ENCODE measurements at regions not wholly inside any gene's neighbourhood (a gene's known extent, or its start where the extent isn't known, plus 50 kb on each side); places are given as distances from the start of the nearest gene placed in this dataset.

DNA sequence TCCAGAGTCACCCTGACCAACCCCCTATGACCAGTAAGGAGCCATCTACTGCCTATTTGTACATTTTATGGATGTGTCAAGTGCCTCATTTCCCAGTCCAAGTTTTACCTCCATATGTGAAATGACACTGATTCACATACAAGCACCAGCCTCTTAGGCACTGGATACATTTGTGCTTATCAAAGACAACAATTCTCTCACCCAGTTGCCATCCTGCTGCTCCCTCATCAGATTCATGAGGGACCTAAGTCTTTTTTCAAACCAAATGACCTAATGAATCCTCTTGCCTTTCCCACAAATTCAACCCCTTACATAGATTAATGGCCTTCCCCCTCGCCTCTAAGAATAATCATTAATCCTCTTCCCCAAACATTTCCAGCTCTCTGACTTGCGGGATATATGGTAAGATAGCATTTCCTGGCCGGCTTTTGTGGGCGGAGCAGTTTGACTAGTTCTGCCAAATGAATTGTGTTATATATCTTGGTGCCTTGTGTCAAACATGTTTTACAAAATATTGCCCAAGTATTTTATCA is 233.9 kb downstream of the ARAP2 start:
- no peaks in the 10 kb centered on the region for H3K27me3 ChIP-seq (ENCODE audit: insufficient read depth, low read length, poor library complexity, severe bottlenecking)
- H3K36me3 ChIP-seq (ENCODE audit: insufficient read depth, low read length), result no peaks in the 10 kb centered on the region
- no peaks in the 10 kb centered on the region for H3F3A ChIP-seq (ENCODE audit: low read depth)
- no peak for TF ChIP-seq EZH2phosphoT487 (IDR thresholded peaks at IDR 0.05; ENCODE audit: borderline replicate concordance)
- TF ChIP-seq, protein P1, sequence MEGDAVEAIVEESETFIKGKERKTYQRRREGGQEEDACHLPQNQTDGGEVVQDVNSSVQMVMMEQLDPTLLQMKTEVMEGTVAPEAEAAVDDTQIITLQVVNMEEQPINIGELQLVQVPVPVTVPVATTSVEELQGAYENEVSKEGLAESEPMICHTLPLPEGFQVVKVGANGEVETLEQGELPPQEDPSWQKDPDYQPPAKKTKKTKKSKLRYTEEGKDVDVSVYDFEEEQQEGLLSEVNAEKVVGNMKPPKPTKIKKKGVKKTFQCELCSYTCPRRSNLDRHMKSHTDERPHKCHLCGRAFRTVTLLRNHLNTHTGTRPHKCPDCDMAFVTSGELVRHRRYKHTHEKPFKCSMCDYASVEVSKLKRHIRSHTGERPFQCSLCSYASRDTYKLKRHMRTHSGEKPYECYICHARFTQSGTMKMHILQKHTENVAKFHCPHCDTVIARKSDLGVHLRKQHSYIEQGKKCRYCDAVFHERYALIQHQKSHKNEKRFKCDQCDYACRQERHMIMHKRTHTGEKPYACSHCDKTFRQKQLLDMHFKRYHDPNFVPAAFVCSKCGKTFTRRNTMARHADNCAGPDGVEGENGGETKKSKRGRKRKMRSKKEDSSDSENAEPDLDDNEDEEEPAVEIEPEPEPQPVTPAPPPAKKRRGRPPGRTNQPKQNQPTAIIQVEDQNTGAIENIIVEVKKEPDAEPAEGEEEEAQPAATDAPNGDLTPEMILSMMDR (conservative IDR thresholded peaks at IDR 0.05; ENCODE audit: low read length), result no peak
- no peak overlapping the region for H2AFZ ChIP-seq (ENCODE audit: low read length)
- no peak overlapping the region for H3K9ac ChIP-seq (ENCODE audit: low read depth, low read length, poor library complexity, severe bottlenecking)
- no peaks in the 10 kb centered on the region for H3K4me1 ChIP-seq (ENCODE audit: insufficient read depth, low read length, poor library complexity, severe bottlenecking)
- no peak overlapping the region for H3K4me2 ChIP-seq (ENCODE audit: low read depth, low read length, poor library complexity, severe bottlenecking)
- no peak overlapping the region for H3K4me3 ChIP-seq (ENCODE audit: low read length, poor library complexity, severe bottlenecking)
- no peaks in the 10 kb centered on the region for H3K9me2 ChIP-seq (replicated peaks; ENCODE audit: low read depth, low read length)
- H4K20me1 ChIP-seq (ENCODE audit: insufficient read depth, low read length, poor library complexity, severe bottlenecking), result no peaks in the 10 kb centered on the region
- H3K9me3 ChIP-seq (ENCODE audit: insufficient read depth, low read depth, low read length), result no peaks in the 10 kb centered on the region
- no peaks in the 10 kb centered on the region for H3K79me2 ChIP-seq (ENCODE audit: insufficient read depth, low read length)

DNA sequence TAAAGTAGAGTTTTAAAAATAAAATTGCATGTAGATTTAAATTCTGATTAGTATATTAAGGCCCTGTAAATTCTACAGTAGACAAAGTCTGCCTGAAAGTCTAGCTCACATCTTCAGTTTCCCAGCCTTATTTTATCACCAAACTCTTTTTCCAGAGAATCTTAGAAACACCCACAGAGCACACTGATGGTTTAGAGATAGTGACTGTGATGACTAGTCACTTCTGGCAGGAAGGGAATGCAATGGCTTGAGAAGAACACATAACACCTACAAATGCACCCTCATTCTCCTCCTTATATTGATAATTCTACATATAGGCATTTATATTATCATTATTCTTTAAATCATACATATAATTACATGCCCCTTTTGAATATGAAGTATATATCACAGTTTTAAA is 232.9 kb downstream of the ARAP2 start:
- Histone ChIP-seq H2AFZ (ENCODE audit: low read length) (no peak overlapping the region), H3K4me2 (ENCODE audit: low read depth, low read length, poor library complexity, severe bottlenecking) (no peak overlapping the region), H3K9ac (ENCODE audit: low read depth, low read length, poor library complexity, severe bottlenecking) (no peak overlapping the region), H3K4me1 (ENCODE audit: insufficient read depth, low read length, poor library complexity, severe bottlenecking) (no peaks in the 10 kb centered on the region), H3K27me3 (ENCODE audit: insufficient read depth, low read length, poor library complexity, severe bottlenecking) (no peaks in the 10 kb centered on the region), H3K9me2 (replicated peaks; ENCODE audit: low read depth, low read length) (no peaks in the 10 kb centered on the region), H3F3A (ENCODE audit: low read depth) (no peaks in the 10 kb centered on the region), H3K4me3 (ENCODE audit: low read length, poor library complexity, severe bottlenecking) (no peak overlapping the region), H3K79me2 (ENCODE audit: insufficient read depth, low read length) (no peaks in the 10 kb centered on the region), H3K36me3 (ENCODE audit: insufficient read depth, low read length) (no peaks in the 10 kb centered on the region), H3K9me3 (ENCODE audit: insufficient read depth, low read depth, low read length) (no peaks in the 10 kb centered on the region), H4K20me1 (ENCODE audit: insufficient read depth, low read length, poor library complexity, severe bottlenecking) (no peaks in the 10 kb centered on the region)
- no peak for TF ChIP-seq EZH2phosphoT487 (IDR thresholded peaks at IDR 0.05; ENCODE audit: borderline replicate concordance)
- TF ChIP-seq, protein P1 (conservative IDR thresholded peaks at IDR 0.05; ENCODE audit: low read length), result no peak

DNA sequence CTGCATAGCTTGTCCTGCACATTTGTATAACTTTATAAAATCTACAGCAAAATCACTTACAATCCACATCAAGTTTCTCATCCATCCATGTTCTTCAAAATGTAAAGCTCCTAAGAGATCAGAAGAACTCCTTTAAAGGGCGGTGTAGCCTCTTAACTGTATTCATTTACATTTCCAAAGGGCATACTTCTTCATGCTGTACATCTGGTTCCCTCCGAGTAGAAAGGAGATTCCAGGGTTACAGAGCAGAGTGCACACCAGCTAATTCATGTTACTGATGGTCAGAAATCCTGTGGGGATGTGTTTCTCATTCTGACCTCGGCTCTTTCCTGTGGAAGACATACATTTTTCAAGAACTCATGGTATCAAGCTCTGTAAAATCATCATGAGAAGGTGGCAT is 231.8 kb downstream of the ARAP2 start:
- no peak overlapping the region for H2AFZ ChIP-seq (ENCODE audit: low read length)
- H4K20me1 ChIP-seq (ENCODE audit: insufficient read depth, low read length, poor library complexity, severe bottlenecking), result no peaks in the 10 kb centered on the region
- H3K9ac ChIP-seq (ENCODE audit: low read depth, low read length, poor library complexity, severe bottlenecking), result no peak overlapping the region
- H3K9me3 ChIP-seq (ENCODE audit: insufficient read depth, low read depth, low read length), result no peaks in the 10 kb centered on the region
- no peak overlapping the region for H3K4me3 ChIP-seq (ENCODE audit: low read length, poor library complexity, severe bottlenecking)
- H3K4me2 ChIP-seq (ENCODE audit: low read depth, low read length, poor library complexity, severe bottlenecking), result no peak overlapping the region
- H3K36me3 ChIP-seq (ENCODE audit: insufficient read depth, low read length), result no peaks in the 10 kb centered on the region
- H3F3A ChIP-seq (ENCODE audit: low read depth), result no peaks in the 10 kb centered on the region
- no peaks in the 10 kb centered on the region for H3K79me2 ChIP-seq (ENCODE audit: insufficient read depth, low read length)
- no peaks in the 10 kb centered on the region for H3K9me2 ChIP-seq (replicated peaks; ENCODE audit: low read depth, low read length)
- no peak for TF ChIP-seq EZH2phosphoT487 (IDR thresholded peaks at IDR 0.05; ENCODE audit: borderline replicate concordance)
- TF ChIP-seq, protein P1 (conservative IDR thresholded peaks at IDR 0.05; ENCODE audit: low read length), result no peak
- H3K27me3 ChIP-seq (ENCODE audit: insufficient read depth, low read length, poor library complexity, severe bottlenecking), result no peaks in the 10 kb centered on the region
- no peaks in the 10 kb centered on the region for H3K4me1 ChIP-seq (ENCODE audit: insufficient read depth, low read length, poor library complexity, severe bottlenecking)

Measured in Loucy (cell line).